Astrocyte (in vitro differentiated cells and primary cell): ENCODE measurements at regions not wholly inside any gene's neighbourhood (a gene's known extent, or its start where the extent isn't known, plus 50 kb on each side); places are given as distances from the start of the nearest gene placed in this dataset.

ENCODE experiments used
- DNase-seq: peaks from one replicate; pipeline ENCODE4 v3.0.0-alpha.2; 2010; ENCODE audit warnings: low read depth
- FAIRE-seq: peaks from 2 replicates; lab custom pipeline; 2011; peaks lifted over from hg19 to GRCh38; lab: Jason Lieb, UNC
- H2AFZ ChIP-seq: 2 replicates; pipeline ENCODE4 v1.6.0; 2012; ENCODE audit warnings: low read depth, low read length, inconsistent platforms
- H3K27ac ChIP-seq: 2 replicates; pipeline ENCODE4 v1.5.1; 2011; ENCODE audit warnings: low read depth, low read length, inconsistent platforms
- H3K27me3 ChIP-seq: 2 replicates; pipeline ENCODE4 v1.6.0; 2011; ENCODE audit warnings: low read length, inconsistent platforms; ENCODE audit not compliant: insufficient read depth
- H3K36me3 ChIP-seq: 2 replicates; pipeline ENCODE4 v1.5.1; 2011; ENCODE audit warnings: low read length, inconsistent platforms; ENCODE audit not compliant: insufficient read depth
- H3K4me1 ChIP-seq: 2 replicates; pipeline ENCODE4 v1.5.1; 2011; ENCODE audit warnings: low read length, inconsistent platforms; ENCODE audit not compliant: insufficient read depth
- H3K4me2 ChIP-seq: 2 replicates; pipeline ENCODE4 v1.6.0; 2012; ENCODE audit warnings: low read length, inconsistent platforms
- H3K4me3 ChIP-seq: 2 replicates; pipeline ENCODE4 v1.5.1; 2011; ENCODE audit warnings: low read depth, mild to moderate bottlenecking, low read length, inconsistent platforms; ENCODE audit not compliant: insufficient read depth
- H3K79me2 ChIP-seq: 2 replicates; pipeline ENCODE4 v1.6.0; 2012; ENCODE audit warnings: mild to moderate bottlenecking, low read length, inconsistent platforms; ENCODE audit not compliant: insufficient read depth
- H3K9ac ChIP-seq: 2 replicates; pipeline ENCODE4 v1.6.0; 2012; ENCODE audit warnings: mild to moderate bottlenecking, low read length, inconsistent platforms
- H3K9me3 ChIP-seq: 2 replicates; pipeline ENCODE4 v1.5.1; 2012; ENCODE audit warnings: low read depth, mild to moderate bottlenecking, low read length, inconsistent platforms; ENCODE audit not compliant: insufficient read depth
- H4K20me1 ChIP-seq: 2 replicates; pipeline ENCODE4 v1.6.0; 2012; ENCODE audit warnings: low read length, inconsistent platforms; ENCODE audit not compliant: insufficient read depth
- H3K27ac Mint-ChIP-seq: one replicate; pipeline ENCODE4 v1.8.0; 2021; ENCODE audit warnings: mild to moderate bottlenecking, mixed read lengths; ENCODE audit not compliant: unreplicated experiment
- H3K27me3 Mint-ChIP-seq: one replicate; pipeline ENCODE4 v1.8.0; 2021; ENCODE audit warnings: low read depth, mixed read lengths; ENCODE audit not compliant: unreplicated experiment
- H3K36me3 Mint-ChIP-seq: one replicate; pipeline ENCODE4 v1.8.0; 2021; ENCODE audit warnings: low read depth, mixed read lengths; ENCODE audit not compliant: unreplicated experiment
- H3K4me1 Mint-ChIP-seq: one replicate; pipeline ENCODE4 v1.8.0; 2021; ENCODE audit warnings: low read depth, mixed read lengths; ENCODE audit not compliant: unreplicated experiment
- H3K4me3 Mint-ChIP-seq: one replicate; pipeline ENCODE4 v1.8.0; 2021; ENCODE audit warnings: mild to moderate bottlenecking, moderate library complexity, mixed read lengths; ENCODE audit not compliant: unreplicated experiment
- H3K9me3 Mint-ChIP-seq: one replicate; pipeline ENCODE4 v1.8.0; 2021; ENCODE audit warnings: mild to moderate bottlenecking, mixed read lengths; ENCODE audit not compliant: unreplicated experiment
- CTCF ChIP-seq: IDR thresholded peaks from 2 replicates; pipeline ENCODE4 v1.5.1; 2011; ENCODE audit warnings: low read depth, mild to moderate bottlenecking, inconsistent platforms, low read length, moderate library complexity; ENCODE audit not compliant: insufficient read depth
- EZH2 ChIP-seq: IDR thresholded peaks from 2 replicates; pipeline ENCODE4 v1.6.1; 2012; ENCODE audit warnings: mild to moderate bottlenecking, low read length, inconsistent platforms; ENCODE audit not compliant: insufficient read depth

DNA sequence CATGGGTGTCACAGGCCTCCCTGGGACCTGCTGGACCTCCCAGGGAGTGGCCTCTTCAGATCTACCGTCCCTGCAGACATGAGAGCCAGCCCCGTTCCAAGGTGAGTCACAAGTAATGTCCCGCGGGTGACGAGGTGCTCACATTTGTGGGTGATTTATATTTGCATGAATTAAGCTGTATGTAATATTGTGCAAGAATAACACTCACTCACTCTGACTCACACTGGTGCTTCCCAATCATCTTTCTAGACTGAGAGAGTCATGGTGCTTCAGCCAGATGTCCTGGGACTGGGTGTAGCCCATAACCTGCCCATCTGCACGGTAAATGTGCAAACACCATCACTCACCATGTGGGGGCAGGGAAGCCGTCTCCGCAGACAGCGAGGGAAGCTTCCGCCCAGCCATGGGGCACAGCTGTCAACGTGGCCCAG, 347.5 kb upstream of the SALL3 start:
- Mint-ChIP-seq H3K36me3 (no peaks in the 10 kb centered on the region), H3K9me3 (peaks cover 29% of the 10 kb centered on the region), H3K4me1 (no peaks in the 10 kb centered on the region), H3K27ac (no peak overlapping the region), H3K27me3 (no peaks in the 10 kb centered on the region), H3K4me3 (no peak overlapping the region)
- no peak overlapping the region for H2AFZ ChIP-seq
- FAIRE-seq, result no peak
- H3K4me3 ChIP-seq, result no peak overlapping the region
- no peaks in the 10 kb centered on the region for H3K27me3 ChIP-seq
- H3K4me1 ChIP-seq, result no peaks in the 10 kb centered on the region
- H4K20me1 ChIP-seq, result no peaks in the 10 kb centered on the region
- H3K9me3 ChIP-seq, result peaks cover 24% of the 10 kb centered on the region
- no peak overlapping the region for H3K4me2 ChIP-seq
- H3K27ac ChIP-seq, result no peak overlapping the region
- H3K36me3 ChIP-seq, result no peaks in the 10 kb centered on the region
- H3K9ac ChIP-seq, result no peak overlapping the region
- no peaks in the 10 kb centered on the region for H3K79me2 ChIP-seq
- no peak for TF ChIP-seq EZH2
- DNase-seq, result peak; percentile 16

DNA sequence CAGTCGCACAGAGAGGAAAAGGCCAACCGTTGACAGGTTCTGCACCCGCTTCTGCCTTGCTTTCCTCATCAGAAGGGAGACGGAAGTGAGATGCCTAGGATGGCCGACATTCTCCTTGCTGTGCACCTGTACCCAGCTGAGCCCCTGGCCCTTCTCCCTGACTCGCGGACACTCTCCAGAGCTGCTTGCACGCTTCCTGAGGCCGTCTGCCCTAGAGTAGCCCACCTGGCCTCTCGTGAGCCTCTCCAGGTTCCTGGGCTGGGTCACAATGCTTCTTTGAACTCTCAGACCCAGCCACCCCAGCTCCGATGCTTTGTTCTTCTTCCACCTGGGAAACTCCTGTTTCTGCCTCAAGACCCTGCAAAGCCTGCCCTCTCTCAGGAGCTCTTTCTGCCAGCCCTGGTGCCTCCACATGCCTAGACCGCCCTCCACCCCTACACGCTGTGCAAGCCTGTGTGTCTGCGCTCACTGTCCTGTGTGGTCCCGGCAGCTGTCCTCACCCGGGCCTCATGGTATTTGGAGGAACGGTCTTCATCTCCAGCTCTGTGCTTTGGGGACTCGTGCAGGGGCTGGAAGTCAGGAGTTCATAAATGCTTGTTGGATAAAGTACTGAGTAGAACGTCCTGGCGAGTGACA, 345.4 kb upstream of the SALL3 start:
- Histone ChIP-seq H3K27ac (no peak overlapping the region), H4K20me1 (no peaks in the 10 kb centered on the region), H2AFZ (no peak overlapping the region), H3K9me3 (peaks cover 22% of the 10 kb centered on the region), H3K27me3 (no peaks in the 10 kb centered on the region), H3K36me3 (no peaks in the 10 kb centered on the region), H3K9ac (no peak overlapping the region), H3K79me2 (no peaks in the 10 kb centered on the region), H3K4me1 (no peaks in the 10 kb centered on the region), H3K4me3 (no peak overlapping the region), H3K4me2 (no peak overlapping the region)
- Mint-ChIP-seq H3K36me3 (no peaks in the 10 kb centered on the region), H3K27ac (no peak overlapping the region), H3K27me3 (no peaks in the 10 kb centered on the region), H3K4me1 (no peaks in the 10 kb centered on the region), H3K9me3 (peaks cover 26% of the 10 kb centered on the region), H3K4me3 (no peak overlapping the region)
- DNase-seq (no peak), FAIRE-seq (no peak)
- no peak for TF ChIP-seq EZH2
- TF ChIP-seq CTCF, result no peak

DNA sequence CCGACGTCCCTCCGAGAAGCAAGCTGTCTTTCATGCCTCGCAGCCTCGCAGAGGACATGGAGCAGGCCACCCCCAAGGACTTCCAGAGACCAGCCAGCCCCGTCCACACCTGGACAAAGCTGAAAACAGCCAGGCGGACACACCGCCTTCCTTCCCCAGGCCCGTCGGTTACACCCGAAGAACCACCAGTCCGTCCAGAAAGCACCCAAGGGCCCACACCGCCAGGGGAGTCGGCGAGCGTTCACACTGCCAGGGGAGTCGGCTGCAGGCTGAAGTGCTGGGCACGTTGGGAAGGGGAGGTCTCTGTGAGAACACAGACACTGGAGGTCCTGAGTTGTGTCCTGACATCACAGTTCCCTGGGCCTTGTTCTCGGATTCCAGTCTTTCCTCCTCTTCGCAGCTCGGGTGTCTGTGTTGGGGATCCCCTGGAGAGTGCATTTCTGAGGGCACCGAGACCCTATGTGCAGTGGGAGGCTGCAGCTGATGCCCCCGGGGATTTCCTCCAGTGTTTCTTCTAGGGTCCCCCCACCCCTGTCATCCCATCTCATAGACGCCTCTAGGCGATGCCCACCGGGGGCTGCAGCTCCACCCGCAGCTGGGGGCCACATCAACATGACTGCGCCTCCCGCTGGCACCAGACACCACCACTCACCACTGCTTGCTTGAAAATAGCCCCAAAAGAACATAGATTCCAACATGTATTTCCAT, 344.4 kb upstream of the SALL3 start:
- Histone ChIP-seq H3K4me3 (no peak overlapping the region), H3K36me3 (no peaks in the 10 kb centered on the region), H3K9me3 (peaks cover 22% of the 10 kb centered on the region), H3K27me3 (no peaks in the 10 kb centered on the region), H3K27ac (no peak overlapping the region), H2AFZ (no peak overlapping the region), H4K20me1 (no peaks in the 10 kb centered on the region), H3K4me2 (no peak overlapping the region), H3K4me1 (no peaks in the 10 kb centered on the region), H3K79me2 (no peaks in the 10 kb centered on the region), H3K9ac (no peak overlapping the region)
- H3K9me3 Mint-ChIP-seq, result peaks cover 27% of the 10 kb centered on the region
- H3K36me3 Mint-ChIP-seq, result no peaks in the 10 kb centered on the region
- H3K4me1 Mint-ChIP-seq, result no peaks in the 10 kb centered on the region
- no peak for FAIRE-seq
- TF ChIP-seq CTCF, result no peak
- no peak for TF ChIP-seq EZH2
- H3K27me3 Mint-ChIP-seq, result no peaks in the 10 kb centered on the region
- no peak overlapping the region for H3K4me3 Mint-ChIP-seq
- no peak overlapping the region for H3K27ac Mint-ChIP-seq
- no peak for DNase-seq
